Stomach (tissue), 8 donors: ENCODE measurements at regions not wholly inside any gene's neighbourhood (a gene's known extent, or its start where the extent isn't known, plus 50 kb on each side); places are given as distances from the start of the nearest gene placed in this dataset.

Source experiments
- DNase-seq, 2 donors: peaks; one replicate each; pipeline versions ENCODE4 v3.0.0 to v3.0.0-alpha.2; 2013 to 2019
- H3K27ac ChIP-seq, 5 donors: fragments of 200-600 bp in 4 of 5; sonication (generic) in 4 of 5; one replicate each; pipeline ENCODE4 v1.5.1; 2013 to 2019; ENCODE audit warnings: mild to moderate bottlenecking in 1 of 5, moderate library complexity in 1 of 5
- H3K27me3 ChIP-seq, 3 donors: fragments of 200-600 bp; sonication (generic); one replicate each; pipeline ENCODE4 v1.5.1; 2017 to 2019; ENCODE audit warnings: mixed run types in 1 of 3
- H3K36me3 ChIP-seq, 4 donors: fragments of 200-600 bp; sonication (generic); 1 replicate in 3 of 4; 2 replicates in 1 of 4; pipeline ENCODE4 v1.5.1; 2016 to 2019
- H3K4me1 ChIP-seq, 4 donors: fragments of 200-600 bp; sonication (generic); one replicate each; pipeline ENCODE4 v1.5.1; 2016 to 2019
- H3K4me3 ChIP-seq, 4 donors: fragments of 200-600 bp; sonication (generic) in 3 of 4; one replicate each; pipeline ENCODE4 v1.5.1; 2016 to 2019; ENCODE audit warnings: mild to moderate bottlenecking in 1 of 4
- H3K9me3 ChIP-seq, 4 donors: fragments of 200-600 bp; sonication (generic); one replicate each; pipeline ENCODE4 v1.5.1; 2016 to 2019
- CTCF ChIP-seq, 7 experiments: fragments of 450-650 bp in 4 of 7; fragments of 200-600 bp in 3 of 7; sonication (generic) in 3 of 7; IDR thresholded peaks; one replicate each; pipeline ENCODE4 v1.5.1; 2016 to 2019; ENCODE audit warnings: antibody characterized with exemption in 7 of 7, control low read depth in 2 of 7, mild to moderate bottlenecking in 1 of 7
- EP300 ChIP-seq: sonication (generic); formaldehyde crosslinking; IDR thresholded peaks from one replicate; pipeline ENCODE4 v1.6.1; 2017; ENCODE audit warnings: antibody characterized with exemption
- POLR2A ChIP-seq, 4 donors: fragments of 450-650 bp; IDR thresholded peaks; one replicate each; pipeline ENCODE4 v1.6.1; 2016; ENCODE audit warnings: antibody characterized with exemption in 4 of 4, control low read depth in 2 of 4, mild to moderate bottlenecking in 1 of 4, moderate library complexity in 1 of 4
- POLR2AphosphoS5 ChIP-seq, 3 donors: sonication (generic); formaldehyde crosslinking; IDR thresholded peaks; one replicate each; pipeline ENCODE4 v1.6.1; 2016; ENCODE audit warnings: antibody characterized with exemption in 3 of 3
- WGBS, 5 donors: extraction: QIAGEN DNeasy Blood & Tissue Kit in 3 of 5; methylation state at CpG; one replicate each; pipeline versions ENCODE4 v1.1.5 to v1.1.7; 2013 to 2018; 5-methylcytosine and 5-hydroxymethylcytosine counted together
- intact Hi-C: fragments of 100-400 bp; cut with DNase I; formaldehyde crosslinking; loops from one replicate; pipeline ENCODE4 v1.15.1; 2023; ENCODE audit warnings: low total_unique reads
- donor health status: healthy with polysubstance abuse.
- donor health status: Bipolar disorder and iron deficiency.
- donor health status: healthy.

- TF ChIP-seq POLR2AphosphoS5 (IDR thresholded peaks at IDR 0.05) (no peak), CTCF (IDR thresholded peaks at IDR 0.05) (peak in 2 of 7 experiments; percentile 13 to 20)
- no peak overlapping the region for H3K27ac ChIP-seq
- H3K9me3 ChIP-seq: no peaks in the 10 kb centered on the region
- DNase-seq: peak in 1 of 2 donors; percentile 62
- H3K4me3 ChIP-seq: no peak overlapping the region
- no peaks in the 10 kb centered on the region for H3K36me3 ChIP-seq
- H3K27me3 ChIP-seq: peaks cover 0 to 5% (median 0%) of the 10 kb centered on the region in 3 donors
- H3K4me1 ChIP-seq: no peaks in the 10 kb centered on the region
- WGBS, 5 donors: 3 to 11% (median 9%) methylated on average over 1 of the region's 1 CpG
- intact Hi-C loops: no loop called here
Measured at GRCh38 chr14:81625343-81625742, 91.7 kb upstream of the SEL1L start.

GRCh38 chr14:81632157-81632556 lies 98.5 kb upstream of the SEL1L start:
- no peak for DNase-seq
- TF ChIP-seq POLR2AphosphoS5 (IDR thresholded peaks at IDR 0.05): no peak
- TF ChIP-seq POLR2A (IDR thresholded peaks at IDR 0.05): no peak
- TF ChIP-seq CTCF (IDR thresholded peaks at IDR 0.05): no peak
- intact Hi-C loops: no loop called here
- Histone ChIP-seq H3K4me3 (no peak overlapping the region), H3K9me3 (no peaks in the 10 kb centered on the region), H3K36me3 (no peaks in the 10 kb centered on the region), H3K27ac (no peak overlapping the region), H3K27me3 (no peaks in the 10 kb centered on the region), H3K4me1 (no peaks in the 10 kb centered on the region)

- no peaks in the 10 kb centered on the region for H3K4me1 ChIP-seq
- H3K27ac ChIP-seq: no peak overlapping the region
- no peaks in the 10 kb centered on the region for H3K27me3 ChIP-seq
- TF ChIP-seq EP300 (no peak), POLR2A (IDR thresholded peaks at IDR 0.05) (no peak), CTCF (IDR thresholded peaks at IDR 0.05) (no peak), POLR2AphosphoS5 (IDR thresholded peaks at IDR 0.05) (no peak)
- intact Hi-C loops: no loop called here
- H3K9me3 ChIP-seq: no peaks in the 10 kb centered on the region
- H3K36me3 ChIP-seq: no peaks in the 10 kb centered on the region
- no peak overlapping the region for H3K4me3 ChIP-seq
- no peak for DNase-seq
Measured at GRCh38 chr14:81633496-81633895, 99.8 kb upstream of the SEL1L start.

- no peak for TF ChIP-seq CTCF (IDR thresholded peaks at IDR 0.05)
- TF ChIP-seq EP300: no peak
- 19 to 48% (median 27%) methylated on average over 1 of the region's 1 CpG for WGBS, 5 donors
- H3K9me3 ChIP-seq: no peaks in the 10 kb centered on the region
- H3K36me3 ChIP-seq: no peaks in the 10 kb centered on the region
- no peaks in the 10 kb centered on the region for H3K4me1 ChIP-seq
- H3K4me3 ChIP-seq: no peak overlapping the region
- intact Hi-C loops: no loop called here
- no peak overlapping the region for H3K27ac ChIP-seq
- DNase-seq: no peak
- no peaks in the 10 kb centered on the region for H3K27me3 ChIP-seq
Measured at GRCh38 chr14:81637639-81638038, 104.0 kb upstream of the SEL1L start.
